Ovary (tissue), 7 donors: ENCODE measurements at regions not wholly inside any gene's neighbourhood (a gene's known extent, or its start where the extent isn't known, plus 50 kb on each side); places are given as distances from the start of the nearest gene placed in this dataset.

Source experiments
- DNase-seq, 5 donors: peaks; one replicate each; pipeline ENCODE4 v3.0.0-alpha.2; 2019 to 2020
- H3K27ac ChIP-seq, 2 donors: fragments of 200-600 bp; one replicate each; pipeline versions ENCODE4 v1.5.1 to v1.8.0; 2019 to 2022
- H3K27me3 ChIP-seq: fragments of 200-600 bp; one replicate; pipeline ENCODE4 v1.8.0; 2022
- H3K36me3 ChIP-seq: fragments of 200-600 bp; sonication (generic); one replicate; pipeline ENCODE4 v1.5.1; 2019
- H3K4me1 ChIP-seq: one replicate; pipeline ENCODE4 v1.8.1; 2013; ENCODE audit warnings: mild to moderate bottlenecking, moderate library complexity; ENCODE audit not compliant: insufficient read depth
- H3K4me3 ChIP-seq: fragments of 200-600 bp; sonication (generic); one replicate; pipeline ENCODE4 v1.5.1; 2017
- H3K9me3 ChIP-seq, 2 donors: fragments of 200-600 bp in 1 of 2; sonication (generic) in 1 of 2; one replicate each; pipeline versions ENCODE4 v1.5.1 to v1.8.1; 2013 to 2019; ENCODE audit warnings: mild to moderate bottlenecking in 1 of 2, moderate library complexity in 1 of 2
- EP300 ChIP-seq: sonication (generic); formaldehyde crosslinking; IDR thresholded peaks from one replicate; pipeline ENCODE4 v1.6.1; 2017; ENCODE audit warnings: antibody characterized with exemption
- POLR2A ChIP-seq: fragments of 450-650 bp; IDR thresholded peaks from one replicate; pipeline ENCODE4 v1.6.1; 2017; ENCODE audit warnings: antibody characterized with exemption, mild to moderate bottlenecking, moderate library complexity
- WGBS, 3 donors: extraction: QIAGEN DNeasy Blood & Tissue Kit in 1 of 3; methylation state at CpG; one replicate each; pipeline versions ENCODE4 v1.1.5 to v1.1.7; 2013 to 2017; 5-methylcytosine and 5-hydroxymethylcytosine counted together
- intact Hi-C, 4 donors: fragments of 100-400 bp; cut with DNase I; formaldehyde crosslinking; loops; one replicate each; pipeline versions ENCODE4 v1.11.0 to v1.15.1; 2022 to 2023
- TF ChIP-seq, protein P1 (sequence below), 3 donors: fragments of 450-650 bp in 2 of 3; fragments of 200-600 bp in 1 of 3; IDR thresholded peaks; one replicate each; pipeline versions ENCODE4 v1.5.1 to v1.8.0; 2016 to 2022; ENCODE audit warnings: antibody characterized with exemption in 3 of 3, mild to moderate bottlenecking in 1 of 3
- donor health status: DM: no; HTN: no; CAD: no; lungs with moderate emphysema.
- donor health status: DM: no; HTN: no; CAD: no.
- donor health status: Bipolar disorder and iron deficiency.
- donor health status: DM: no; HTN: no; CAD: no.
- donor health status: DM: yes; HTN: yes; CAD: no.

DNA sequence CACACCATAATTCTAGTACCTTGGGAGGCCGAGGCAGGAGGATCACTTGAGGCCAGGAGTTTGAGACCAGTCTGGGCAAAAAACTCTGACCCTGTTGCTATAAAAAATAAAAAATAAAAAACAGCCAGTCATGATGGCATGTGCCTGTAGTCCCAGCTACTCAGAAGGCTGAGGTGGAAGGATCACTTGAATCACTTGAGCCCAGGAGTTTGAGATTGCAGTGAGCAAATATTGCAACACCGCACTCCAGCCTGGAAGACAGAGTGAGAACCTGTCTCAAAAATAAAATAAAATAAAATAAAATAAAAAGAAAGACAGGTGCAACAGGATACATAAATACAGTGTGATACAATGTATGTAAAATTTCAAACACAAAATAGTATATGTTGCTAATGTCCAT, 154.5 kb downstream of the OTOR start:
- Histone ChIP-seq H3K27ac (no peak overlapping the region), H3K4me3 (no peak overlapping the region), H3K4me1 (no peaks in the 10 kb centered on the region), H3K9me3 (no peaks in the 10 kb centered on the region), H3K27me3 (no peaks in the 10 kb centered on the region), H3K36me3 (no peaks in the 10 kb centered on the region)
- TF ChIP-seq POLR2A, result no peak
- no peak for TF ChIP-seq EP300
- TF ChIP-seq, protein P1, sequence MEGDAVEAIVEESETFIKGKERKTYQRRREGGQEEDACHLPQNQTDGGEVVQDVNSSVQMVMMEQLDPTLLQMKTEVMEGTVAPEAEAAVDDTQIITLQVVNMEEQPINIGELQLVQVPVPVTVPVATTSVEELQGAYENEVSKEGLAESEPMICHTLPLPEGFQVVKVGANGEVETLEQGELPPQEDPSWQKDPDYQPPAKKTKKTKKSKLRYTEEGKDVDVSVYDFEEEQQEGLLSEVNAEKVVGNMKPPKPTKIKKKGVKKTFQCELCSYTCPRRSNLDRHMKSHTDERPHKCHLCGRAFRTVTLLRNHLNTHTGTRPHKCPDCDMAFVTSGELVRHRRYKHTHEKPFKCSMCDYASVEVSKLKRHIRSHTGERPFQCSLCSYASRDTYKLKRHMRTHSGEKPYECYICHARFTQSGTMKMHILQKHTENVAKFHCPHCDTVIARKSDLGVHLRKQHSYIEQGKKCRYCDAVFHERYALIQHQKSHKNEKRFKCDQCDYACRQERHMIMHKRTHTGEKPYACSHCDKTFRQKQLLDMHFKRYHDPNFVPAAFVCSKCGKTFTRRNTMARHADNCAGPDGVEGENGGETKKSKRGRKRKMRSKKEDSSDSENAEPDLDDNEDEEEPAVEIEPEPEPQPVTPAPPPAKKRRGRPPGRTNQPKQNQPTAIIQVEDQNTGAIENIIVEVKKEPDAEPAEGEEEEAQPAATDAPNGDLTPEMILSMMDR (IDR thresholded peaks at IDR 0.05), result no peak
- intact Hi-C loops, result no loop called here
- 94 to 100% (median 94%) methylated on average over 2 of the region's 2 CpGs for WGBS, 3 donors
- no peak for DNase-seq

DNA sequence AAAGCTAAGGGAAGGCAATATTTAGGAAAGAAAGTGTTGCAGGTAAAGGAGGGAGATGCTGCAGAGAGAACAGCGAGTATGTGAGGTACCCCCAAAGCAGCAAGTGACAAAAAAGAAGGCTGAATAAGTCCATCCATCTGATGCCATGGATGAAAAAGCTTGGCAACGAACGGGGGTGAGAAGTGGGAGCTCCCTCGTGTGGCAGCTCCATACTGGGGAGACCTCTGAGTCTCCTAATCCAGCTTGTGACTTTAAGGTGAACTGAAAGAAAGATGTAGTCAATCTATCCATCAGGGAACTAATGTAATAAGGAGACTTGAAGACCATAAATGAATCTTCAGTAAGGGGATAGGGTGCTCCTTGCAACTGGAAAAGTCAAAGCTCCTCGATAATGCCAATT, 156.6 kb downstream of the OTOR start:
- Histone ChIP-seq H3K27ac (no peak overlapping the region), H3K4me1 (no peaks in the 10 kb centered on the region), H3K27me3 (no peaks in the 10 kb centered on the region), H3K9me3 (no peaks in the 10 kb centered on the region), H3K36me3 (no peaks in the 10 kb centered on the region), H3K4me3 (no peak overlapping the region)
- 49 to 53% (median 52%) methylated on average over 5 of the region's 5 CpGs for WGBS, 3 donors
- intact Hi-C loops, result no loop called here
- TF ChIP-seq, protein P1 (IDR thresholded peaks at IDR 0.05), result no peak
- TF ChIP-seq POLR2A (no peak), EP300 (no peak)
- no peak for DNase-seq

DNA sequence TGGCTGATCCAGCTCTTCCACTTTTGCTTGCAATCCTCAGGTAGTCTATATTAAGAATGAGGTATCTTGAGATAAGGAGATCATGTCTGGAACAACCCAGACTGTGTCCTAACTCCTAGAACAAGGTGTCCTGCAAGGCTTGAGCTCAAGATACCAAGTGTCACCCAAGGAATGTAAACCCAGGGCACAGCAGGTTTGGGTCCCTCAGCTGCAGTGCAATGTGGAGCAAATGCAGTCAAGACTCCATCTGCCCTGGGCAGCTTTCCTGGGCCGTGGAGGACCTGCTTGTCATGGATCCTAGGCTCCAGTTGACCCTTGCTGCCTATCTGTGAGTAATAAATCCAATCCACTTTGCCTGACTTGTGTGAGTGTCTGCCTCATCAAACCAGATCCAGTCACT, 166.1 kb downstream of the OTOR start:
- intact Hi-C loops, result no loop called here
- Histone ChIP-seq H3K4me1 (no peaks in the 10 kb centered on the region), H3K4me3 (no peak overlapping the region), H3K36me3 (no peaks in the 10 kb centered on the region), H3K27ac (no peak overlapping the region), H3K9me3 (peaks cover 0 to 3% of the 10 kb centered on the region in 2 donors), H3K27me3 (no peaks in the 10 kb centered on the region)
- no peak for TF ChIP-seq POLR2A
- no peak for TF ChIP-seq EP300
- TF ChIP-seq, protein P1 (IDR thresholded peaks at IDR 0.05), result no peak
- no peak for DNase-seq
- 50 to 88% (median 63%) methylated on average over 1 of the region's 1 CpG for WGBS, 3 donors

DNA sequence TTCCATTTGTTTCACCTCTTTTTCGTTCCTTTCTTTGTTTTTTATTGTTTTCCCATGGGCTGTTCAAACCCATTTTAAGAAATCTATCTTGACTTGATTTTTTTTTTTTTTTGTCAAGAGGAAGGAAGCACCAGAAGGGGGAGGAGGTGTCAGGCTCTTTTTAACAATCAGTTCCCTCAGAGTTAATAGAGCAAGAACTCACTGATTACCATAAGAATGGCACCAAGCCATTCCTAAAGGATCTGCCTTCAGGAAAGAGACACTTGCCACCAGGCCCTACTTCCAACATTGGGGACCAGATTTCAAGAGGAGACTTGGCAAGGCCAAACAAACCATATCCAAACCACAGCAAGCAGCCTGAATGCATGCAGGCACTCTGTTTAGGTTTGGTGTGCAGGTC, 168.0 kb downstream of the OTOR start:
- Histone ChIP-seq H3K27me3 (no peaks in the 10 kb centered on the region), H3K27ac (no peak overlapping the region), H3K4me1 (no peaks in the 10 kb centered on the region), H3K9me3 (peaks cover 0 to 3% of the 10 kb centered on the region in 2 donors), H3K36me3 (no peaks in the 10 kb centered on the region), H3K4me3 (no peak overlapping the region)
- no peak for DNase-seq
- 58 to 65% (median 59%) methylated on average over 1 of the region's 1 CpG for WGBS, 3 donors
- TF ChIP-seq POLR2A (no peak), EP300 (no peak)
- TF ChIP-seq, protein P1 (IDR thresholded peaks at IDR 0.05), result no peak
- intact Hi-C loops, result no loop called here

DNA sequence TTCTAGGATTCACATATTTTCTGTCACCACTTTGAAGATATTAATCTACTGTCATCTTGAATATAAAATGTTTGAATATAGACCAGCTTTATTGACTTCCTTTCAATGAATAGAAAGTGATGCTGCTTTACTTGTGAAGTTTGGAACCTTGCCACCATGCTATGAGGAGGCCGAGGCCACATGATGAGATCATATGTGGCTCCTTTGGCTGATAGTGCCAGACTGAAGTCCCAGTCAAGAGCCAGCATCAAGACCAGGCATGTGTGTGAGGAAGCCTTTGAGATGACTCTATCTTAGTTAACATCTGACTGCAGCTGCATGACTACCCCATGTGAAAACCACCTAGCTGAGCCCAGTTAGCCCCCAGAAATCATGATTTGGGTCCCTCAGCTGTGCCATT, 169.5 kb downstream of the OTOR start:
- intact Hi-C loops, result no loop called here
- H3K27ac ChIP-seq, result no peak overlapping the region
- no peaks in the 10 kb centered on the region for H3K27me3 ChIP-seq
- no peak for TF ChIP-seq EP300
- no peak for TF ChIP-seq POLR2A
- TF ChIP-seq, protein P1 (IDR thresholded peaks at IDR 0.05), result no peak
- no peak for DNase-seq
- 40 to 55% (median 52%) methylated on average over 1 of the region's 1 CpG for WGBS, 3 donors
- no peaks in the 10 kb centered on the region for H3K36me3 ChIP-seq
- H3K4me1 ChIP-seq, result no peaks in the 10 kb centered on the region
- peaks cover 0 to 3% of the 10 kb centered on the region in 2 donors for H3K9me3 ChIP-seq
- H3K4me3 ChIP-seq, result no peak overlapping the region
